ENCODE measurements at regions not wholly inside any gene's neighbourhood (a gene's known extent, or its start where the extent isn't known, plus 50 kb on each side); places are given as distances from the start of the nearest gene placed in this dataset.
"Not testable (repeated sequence)": the region's sequence is repeated elsewhere in the genome, so short reads cannot be mapped to it uniquely, and the experiment has no call there.

GRCh38 chr10:53071505-53072125, 299.0 kb upstream of the MBL2 start:
- no peaks in the 10 kb centered on the region for H3K27me3 ChIP-seq
- no peaks in the 10 kb centered on the region for H3K36me3 ChIP-seq
- H3K4me3 ChIP-seq (ENCODE audit: low read depth, low read length): no peak overlapping the region
- H3K4me1 ChIP-seq: no peaks in the 10 kb centered on the region
- DNase-seq: no peak
- TF ChIP-seq, protein P1, sequence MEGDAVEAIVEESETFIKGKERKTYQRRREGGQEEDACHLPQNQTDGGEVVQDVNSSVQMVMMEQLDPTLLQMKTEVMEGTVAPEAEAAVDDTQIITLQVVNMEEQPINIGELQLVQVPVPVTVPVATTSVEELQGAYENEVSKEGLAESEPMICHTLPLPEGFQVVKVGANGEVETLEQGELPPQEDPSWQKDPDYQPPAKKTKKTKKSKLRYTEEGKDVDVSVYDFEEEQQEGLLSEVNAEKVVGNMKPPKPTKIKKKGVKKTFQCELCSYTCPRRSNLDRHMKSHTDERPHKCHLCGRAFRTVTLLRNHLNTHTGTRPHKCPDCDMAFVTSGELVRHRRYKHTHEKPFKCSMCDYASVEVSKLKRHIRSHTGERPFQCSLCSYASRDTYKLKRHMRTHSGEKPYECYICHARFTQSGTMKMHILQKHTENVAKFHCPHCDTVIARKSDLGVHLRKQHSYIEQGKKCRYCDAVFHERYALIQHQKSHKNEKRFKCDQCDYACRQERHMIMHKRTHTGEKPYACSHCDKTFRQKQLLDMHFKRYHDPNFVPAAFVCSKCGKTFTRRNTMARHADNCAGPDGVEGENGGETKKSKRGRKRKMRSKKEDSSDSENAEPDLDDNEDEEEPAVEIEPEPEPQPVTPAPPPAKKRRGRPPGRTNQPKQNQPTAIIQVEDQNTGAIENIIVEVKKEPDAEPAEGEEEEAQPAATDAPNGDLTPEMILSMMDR (IDR thresholded peaks at IDR 0.05; ENCODE audit: low read depth, low read length): no peak
- H3K9me3 ChIP-seq: no peaks in the 10 kb centered on the region

DNA sequence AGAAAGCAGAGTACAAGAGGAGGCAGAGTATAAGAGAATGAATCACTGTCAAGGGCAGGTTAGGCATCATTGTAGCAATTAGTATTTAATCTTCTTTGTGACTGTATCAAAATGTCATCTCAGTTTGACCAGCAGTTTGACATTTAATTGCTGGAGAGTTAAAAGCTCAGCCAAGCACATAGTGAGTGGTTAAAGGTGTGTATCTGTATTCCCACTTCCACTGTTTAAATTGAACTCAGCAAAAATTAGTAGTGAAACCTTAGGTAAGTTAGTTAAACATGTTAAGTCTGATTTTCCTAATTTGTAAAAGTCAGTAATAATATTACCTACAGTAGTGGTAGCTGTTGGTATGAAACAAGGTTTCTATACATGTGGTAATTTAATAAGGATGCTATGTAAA, 296.4 kb upstream of the MBL2 start:
- TF ChIP-seq, protein P1 (IDR thresholded peaks at IDR 0.05; ENCODE audit: low read depth, low read length): no peak
- no peaks in the 10 kb centered on the region for H3K36me3 ChIP-seq
- no peaks in the 10 kb centered on the region for H3K9me3 ChIP-seq
- no peak for DNase-seq
- no peak overlapping the region for H3K4me3 ChIP-seq (ENCODE audit: low read depth, low read length)
- no peaks in the 10 kb centered on the region for H3K4me1 ChIP-seq
- H3K27me3 ChIP-seq: no peaks in the 10 kb centered on the region

GRCh38 chr10:53064614-53065013, 292.0 kb upstream of the MBL2 start:
- H3K4me1 ChIP-seq: no peaks in the 10 kb centered on the region
- no peaks in the 10 kb centered on the region for H3K9me3 ChIP-seq
- no peak for DNase-seq
- H3K36me3 ChIP-seq: no peaks in the 10 kb centered on the region
- TF ChIP-seq, protein P1 (IDR thresholded peaks at IDR 0.05; ENCODE audit: low read depth, low read length): no peak
- H3K4me3 ChIP-seq (ENCODE audit: low read depth, low read length): no peak overlapping the region
- H3K27me3 ChIP-seq: no peaks in the 10 kb centered on the region

GRCh38 chr10:53063805-53064204, 291.2 kb upstream of the MBL2 start:
- no peaks in the 10 kb centered on the region for H3K4me1 ChIP-seq
- TF ChIP-seq, protein P1 (IDR thresholded peaks at IDR 0.05; ENCODE audit: low read depth, low read length): no peak
- no peak for DNase-seq
- no peaks in the 10 kb centered on the region for H3K36me3 ChIP-seq
- no peaks in the 10 kb centered on the region for H3K27me3 ChIP-seq
- no peak overlapping the region for H3K4me3 ChIP-seq (ENCODE audit: low read depth, low read length)
- H3K9me3 ChIP-seq: no peaks in the 10 kb centered on the region

- H3K27me3 ChIP-seq: no peaks in the 10 kb centered on the region
- H3K9me3 ChIP-seq: no peaks in the 10 kb centered on the region
Observed at GRCh38 chr10:53052521-53053164, 280.1 kb upstream of the MBL2 start.

GRCh38 chr10:53045315-53045714, 272.7 kb upstream of the MBL2 start:
- H3K4me3 ChIP-seq (ENCODE audit: low read depth, low read length): no peak overlapping the region
- no peaks in the 10 kb centered on the region for H3K36me3 ChIP-seq
- H3K9me3 ChIP-seq: no peaks in the 10 kb centered on the region
- no peaks in the 10 kb centered on the region for H3K27me3 ChIP-seq
- no peak for DNase-seq
- TF ChIP-seq, protein P1 (IDR thresholded peaks at IDR 0.05; ENCODE audit: low read depth, low read length): no peak
- no peaks in the 10 kb centered on the region for H3K4me1 ChIP-seq

More at GRCh38 chr10:53052521-53053164, 280.1 kb upstream of the MBL2 start:
- no peak overlapping the region for H3K4me3 ChIP-seq (ENCODE audit: low read depth, low read length)
- no peaks in the 10 kb centered on the region for H3K36me3 ChIP-seq
- TF ChIP-seq, protein P1 (IDR thresholded peaks at IDR 0.05; ENCODE audit: low read depth, low read length): no peak
- no peaks in the 10 kb centered on the region for H3K4me1 ChIP-seq
- DNase-seq: no peak

- H3K36me3 ChIP-seq; H3K4me3 ChIP-seq (ENCODE audit: low read depth, low read length); H3K9me3 ChIP-seq; H3K4me1 ChIP-seq; DNase-seq; H3K27me3 ChIP-seq: not testable (repeated sequence)
Observed at GRCh38 chr10:53035823-53036222, 263.2 kb upstream of the MBL2 start.

Data from BE2C (cell line).